H1 (cell line): ENCODE measurements at regions not wholly inside any gene's neighbourhood (a gene's known extent, or its start where the extent isn't known, plus 50 kb on each side); places are given as distances from the start of the nearest gene placed in this dataset.

Source experiments
- CTCF ChIA-PET: fragments of 300-600 bp; sonication (Branson Sonifier 250); formaldehyde crosslinking; loops from one replicate; lab custom pipeline; 2021; ENCODE audit not compliant: partially characterized antibody; lab: Charles Lee
- POLR2A ChIA-PET: fragments of 300-600 bp; sonication (Branson Sonifier 250); formaldehyde crosslinking; loops from one replicate; lab custom pipeline; 2021; ENCODE audit warnings: inconsistent platforms; ENCODE audit not compliant: partially characterized antibody; lab: Charles Lee
- DNase-seq, 2 experiments: peaks; one replicate each; pipeline versions ENCODE4 v3.0.0 to v3.0.0-alpha.2; 2010 to 2022; ENCODE audit warnings: low spot score in 2 of 2, low read depth in 1 of 2, mixed read lengths in 1 of 2
- FAIRE-seq: peaks from 2 replicates; lab custom pipeline; 2011; peaks lifted over from hg19 to GRCh38; lab: Jason Lieb, UNC
- H2AFZ ChIP-seq: 2 replicates; pipeline ENCODE4 v1.8.1; 2012; ENCODE audit warnings: low read length, inconsistent platforms
- H2AK5ac ChIP-seq: 2 replicates; pipeline ENCODE4 v1.6.1; 2013; ENCODE audit warnings: low read depth, low read length
- H2BK120ac ChIP-seq: replicated peaks from 2 replicates; pipeline ENCODE3; 2013; ENCODE audit warnings: low read depth, low read length, inconsistent platforms
- H2BK12ac ChIP-seq: 2 replicates; pipeline ENCODE4 v1.6.1; 2013; ENCODE audit warnings: low read depth, low read length
- H2BK15ac ChIP-seq: 2 replicates; pipeline ENCODE4 v1.6.1; 2013; ENCODE audit warnings: low read length
- H2BK20ac ChIP-seq: 2 replicates; pipeline ENCODE4 v1.6.1; 2013; ENCODE audit warnings: low read length
- H2BK5ac ChIP-seq: 2 replicates; pipeline ENCODE4 v1.6.1; 2013; ENCODE audit warnings: low read depth, low read length
- H3K14ac ChIP-seq: 2 replicates; pipeline ENCODE4 v1.6.1; 2013; ENCODE audit warnings: inconsistent platforms; ENCODE audit not compliant: insufficient read length
- H3K18ac ChIP-seq: 2 replicates; pipeline ENCODE4 v1.6.1; 2013; ENCODE audit warnings: low read length; ENCODE audit errors: extremely low read depth
- H3K23ac ChIP-seq: 2 replicates; pipeline ENCODE4 v1.6.1; 2013; ENCODE audit warnings: inconsistent platforms; ENCODE audit not compliant: insufficient read length
- H3K23me2 ChIP-seq: 2 replicates; pipeline ENCODE4 v1.6.1; 2013; ENCODE audit warnings: low read depth, low read length
- H3K27ac ChIP-seq: 2 replicates; pipeline ENCODE4 v1.6.1; 2011; ENCODE audit warnings: low read depth, low read length, inconsistent platforms
- H3K27me3 ChIP-seq, 4 experiments: replicated peaks in 1 of 4; 1 replicate in 1 of 4; 2 replicates in 3 of 4; pipeline versions ENCODE4 v1.6.1 to v1.8.1; 2011 to 2013; ENCODE audit warnings: low read length in 3 of 4, mild to moderate bottlenecking in 3 of 4, inconsistent platforms in 2 of 4, mixed read lengths in 2 of 4, moderate library complexity in 1 of 4; ENCODE audit not compliant: control insufficient read depth in 3 of 4, insufficient read depth in 3 of 4; ENCODE audit errors: extremely low read depth in 1 of 4
- H3K36me3 ChIP-seq, 4 experiments: 2 replicates each; pipeline versions ENCODE4 v1.6.1 to v1.8.1; 2011 to 2013; ENCODE audit warnings: mild to moderate bottlenecking in 4 of 4, low read length in 3 of 4, moderate library complexity in 2 of 4, control low read depth in 1 of 4, inconsistent platforms in 1 of 4; ENCODE audit not compliant: insufficient read depth in 4 of 4, control insufficient read depth in 2 of 4
- H3K4ac ChIP-seq: replicated peaks from 2 replicates; pipeline ENCODE3; 2013; ENCODE audit warnings: low read length, low read depth, mixed read lengths, inconsistent platforms; ENCODE audit not compliant: insufficient read length
- H3K4me1 ChIP-seq, 4 experiments: replicated peaks in 1 of 4; 1 replicate in 1 of 4; 2 replicates in 3 of 4; pipeline versions ENCODE4 v1.6.1 to v1.8.1; 2011 to 2013; ENCODE audit warnings: low read length in 3 of 4, inconsistent platforms in 2 of 4, mixed read lengths in 1 of 4; ENCODE audit not compliant: insufficient read depth in 4 of 4, control insufficient read depth in 3 of 4
- H3K4me2 ChIP-seq, 2 experiments: 2 replicates each; pipeline versions ENCODE4 v1.6.1 to v1.8.1; 2011 to 2013; ENCODE audit warnings: low read depth in 2 of 2, low read length in 2 of 2, control low read depth in 1 of 2, inconsistent platforms in 1 of 2, mild to moderate bottlenecking in 1 of 2; ENCODE audit not compliant: insufficient read depth in 1 of 2
- H3K4me3 ChIP-seq, 4 experiments: fragments of 200-600, 300-600 bp in 1 of 4; sonication (generic), shearing (Covaris generic), sonication (Bioruptor Twin) in 1 of 4; 2 replicates each; pipeline versions ENCODE4 v1.5.1 to v1.8.1; 2011 to 2016; ENCODE audit warnings: low read length in 4 of 4, low read depth in 3 of 4, control low read depth in 2 of 4, inconsistent platforms in 2 of 4, mild to moderate bottlenecking in 2 of 4, mixed read lengths in 1 of 4, moderate library complexity in 1 of 4; ENCODE audit not compliant: insufficient read depth in 2 of 4; ENCODE audit errors: extremely low read depth in 1 of 4
- H3K56ac ChIP-seq: replicated peaks from 2 replicates; pipeline ENCODE3; 2013; ENCODE audit warnings: low read depth, mild to moderate bottlenecking, mixed read lengths, low read length, inconsistent platforms; ENCODE audit not compliant: insufficient read length
- H3K79me1 ChIP-seq: 2 replicates; pipeline ENCODE4 v1.6.1; 2013; ENCODE audit warnings: low read depth, low read length, control low read depth
- H3K79me2 ChIP-seq, 2 experiments: 2 replicates each; pipeline versions ENCODE4 v1.6.1 to v1.8.1; 2012 to 2013; ENCODE audit warnings: low read length in 2 of 2, mild to moderate bottlenecking in 2 of 2, inconsistent platforms in 1 of 2; ENCODE audit not compliant: insufficient read depth in 2 of 2, control insufficient read depth in 1 of 2
- H3K9ac ChIP-seq, 4 experiments: replicated peaks in 1 of 4; 1 replicate in 1 of 4; 2 replicates in 3 of 4; pipeline versions ENCODE4 v1.6.1 to v1.8.1; 2011 to 2013; ENCODE audit warnings: low read depth in 3 of 4, low read length in 3 of 4, control low read depth in 2 of 4, mild to moderate bottlenecking in 2 of 4, moderate library complexity in 2 of 4, inconsistent platforms in 1 of 4; ENCODE audit errors: extremely low read depth in 1 of 4
- H3K9me3 ChIP-seq, 2 experiments: 2 replicates each; pipeline versions ENCODE4 v1.6.1 to v1.8.1; 2012 to 2013; ENCODE audit warnings: mild to moderate bottlenecking in 2 of 2, moderate library complexity in 2 of 2, control low read depth in 1 of 2, inconsistent platforms in 1 of 2, low read depth in 1 of 2, low read length in 1 of 2, mixed read lengths in 1 of 2; ENCODE audit not compliant: insufficient read depth in 2 of 2
- H4K20me1 ChIP-seq, 2 experiments: replicated peaks in 1 of 2; 2 replicates each; pipeline versions ENCODE3 to v1.8.1; 2011 to 2013; ENCODE audit warnings: inconsistent platforms in 2 of 2, low read length in 2 of 2, mild to moderate bottlenecking in 1 of 2; ENCODE audit not compliant: insufficient read depth in 2 of 2, control insufficient read depth in 1 of 2
- H4K5ac ChIP-seq: 2 replicates; pipeline ENCODE4 v1.6.1; 2013; ENCODE audit warnings: low read length, low read depth, mixed read lengths, inconsistent platforms; ENCODE audit not compliant: insufficient read length
- H4K8ac ChIP-seq: 2 replicates; pipeline ENCODE4 v1.8.0; 2013; ENCODE audit warnings: mild to moderate bottlenecking, moderate library complexity, low read length, inconsistent platforms; ENCODE audit not compliant: insufficient read depth; ENCODE audit errors: extremely low read depth
- H4K91ac ChIP-seq: replicated peaks from 2 replicates; pipeline ENCODE3; 2013; ENCODE audit warnings: low read length, mixed read lengths, inconsistent platforms; ENCODE audit not compliant: insufficient read length
- BACH1 ChIP-seq: IDR thresholded peaks from 2 replicates; pipeline ENCODE4 v1.6.1; 2012; ENCODE audit warnings: low read length, improper control_type of control experiment
- HDAC6 ChIP-seq: IDR thresholded peaks from one replicate; pipeline ENCODE4 v1.7.1; 2012; ENCODE audit warnings: low read depth, mild to moderate bottlenecking, inconsistent platforms, low read length, moderate library complexity
- JUND ChIP-seq: IDR thresholded peaks from 2 replicates; pipeline ENCODE4 v1.6.1; 2011; ENCODE audit warnings: mild to moderate bottlenecking, improper control_type of control experiment, low read length
- POLR2A ChIP-seq, 2 experiments: IDR thresholded peaks; 1 replicate in 1 of 2; 2 replicates in 1 of 2; pipeline ENCODE4 v1.6.1; 2011; ENCODE audit warnings: low read depth in 2 of 2, low read length in 2 of 2, mild to moderate bottlenecking in 2 of 2; ENCODE audit errors: control extremely low read depth in 1 of 2
- POLR2AphosphoS5 ChIP-seq: IDR thresholded peaks from 2 replicates; pipeline ENCODE4 v1.6.1; 2011; ENCODE audit warnings: low read depth, low read length
- RBBP5 ChIP-seq: IDR thresholded peaks from 2 replicates; pipeline ENCODE4 v1.7.1; 2012; ENCODE audit warnings: low read depth, mild to moderate bottlenecking, inconsistent platforms, low read length, moderate library complexity, borderline replicate concordance
- RNF2 ChIP-seq: fragments of 200-900, 300-1000 bp; sonication (generic); IDR thresholded peaks from 2 replicates; pipeline ENCODE4 v1.7.1; 2016; ENCODE audit warnings: borderline replicate concordance, low read depth, mild to moderate bottlenecking, antibody characterized with exemption, low read length; ENCODE audit not compliant: poor library complexity, severe bottlenecking; ENCODE audit errors: missing control alignments
- SIN3A ChIP-seq, 2 experiments: IDR thresholded peaks in 1 of 2; conservative IDR thresholded peaks in 1 of 2; 2 replicates each; pipeline ENCODE4 v1.6.1; 2011 to 2012; ENCODE audit warnings: low read length in 2 of 2, improper control_type of control experiment in 1 of 2, low read depth in 1 of 2, mild to moderate bottlenecking in 1 of 2
- SP1 ChIP-seq: IDR thresholded peaks from 2 replicates; pipeline ENCODE4 v1.6.1; 2011; ENCODE audit warnings: low read depth, low read length
- TBP ChIP-seq: IDR thresholded peaks from 2 replicates; pipeline ENCODE4 v1.6.1; 2011; ENCODE audit warnings: low read depth, low read length, improper control_type of control experiment
- YY1 ChIP-seq: IDR thresholded peaks from 2 replicates; pipeline ENCODE4 v1.6.1; 2011; ENCODE audit warnings: low read depth, mild to moderate bottlenecking, low read length
- WGBS, 2 experiments: shearing (Covaris generic) in 1 of 2; methylation state at CpG; one replicate each; pipeline versions ENCODE4 v1.1.6 to v1.1.7; 2013 to 2015; ENCODE audit warnings: low lambda C conversion rate in 2 of 2, mixed read lengths in 2 of 2, inconsistent platforms in 1 of 2, low coverage in 1 of 2, missing lambda C conversion rate in 1 of 2; ENCODE audit not compliant: insufficient replicate concordance in 2 of 2, insufficient coverage in 1 of 2, insufficient read length in 1 of 2; ENCODE audit errors: extremely low coverage in 1 of 2, missing lambda C conversion rate in 1 of 2; 5-methylcytosine and 5-hydroxymethylcytosine counted together
- TF ChIP-seq, protein P1 (sequence below): IDR thresholded peaks from 2 replicates; pipeline ENCODE4 v1.6.1; 2011; ENCODE audit warnings: low read length, improper control_type of control experiment

DNA sequence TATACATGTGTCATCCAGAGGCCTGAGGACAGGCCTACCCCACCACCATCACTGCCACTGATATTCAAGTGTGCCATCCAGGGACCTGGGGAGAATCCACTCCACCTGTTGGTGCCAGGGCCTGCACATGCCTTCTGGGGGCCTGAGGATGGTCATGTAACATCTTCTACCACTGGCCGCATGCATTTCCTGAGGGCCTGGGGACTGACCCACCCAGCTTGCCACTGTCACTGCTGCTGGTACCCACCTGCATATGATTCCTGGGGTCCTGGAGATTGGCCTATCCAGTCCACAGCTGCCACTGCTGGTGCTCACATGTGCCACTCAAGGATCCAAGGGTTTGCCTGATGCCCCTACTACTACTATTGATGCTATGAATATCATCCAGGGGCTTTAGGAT is 184.3 kb upstream of the SYNCRIP start:
- H3K4ac ChIP-seq, result no peak overlapping the region
- POLR2A ChIA-PET, result no interaction called here
- H2BK12ac ChIP-seq, result no peak overlapping the region
- FAIRE-seq, result no peak
- H3K9me3 ChIP-seq, result peaks cover 4 to 22% of the 10 kb centered on the region in 2 experiments; a peak in 2 of 4 replicates
- no peaks in the 10 kb centered on the region for H3K27me3 ChIP-seq
- no peak overlapping the region for H3K18ac ChIP-seq
- H3K9ac ChIP-seq, result no peak overlapping the region
- no peak overlapping the region for H4K5ac ChIP-seq
- H2BK20ac ChIP-seq, result no peak overlapping the region
- H3K4me2 ChIP-seq, result no peak overlapping the region
- no peak overlapping the region for H2BK15ac ChIP-seq
- CTCF ChIA-PET, result no interaction called here
- no peaks in the 10 kb centered on the region for H3K79me1 ChIP-seq
- no peak overlapping the region for H2AK5ac ChIP-seq
- no peak overlapping the region for H3K27ac ChIP-seq
- no peaks in the 10 kb centered on the region for H3K36me3 ChIP-seq
- H3K4me1 ChIP-seq, result no peaks in the 10 kb centered on the region
- no peak overlapping the region for H2BK120ac ChIP-seq
- no peak overlapping the region for H4K8ac ChIP-seq
- H2AFZ ChIP-seq, result no peak overlapping the region
- H3K23ac ChIP-seq, result no peak overlapping the region
- H3K14ac ChIP-seq, result no peak overlapping the region
- no peak overlapping the region for H3K4me3 ChIP-seq
- no peak for DNase-seq
- 80% methylated on average over 1 of the region's 1 CpG; no CpG with 5 or more reads in 1 of the 2 experiments for WGBS, 2 experiments
- H3K56ac ChIP-seq, result no peak overlapping the region
- H3K79me2 ChIP-seq, result no peaks in the 10 kb centered on the region
- H4K20me1 ChIP-seq, result no peaks in the 10 kb centered on the region
- H4K91ac ChIP-seq, result no peak overlapping the region
- H2BK5ac ChIP-seq, result no peak overlapping the region
- H3K23me2 ChIP-seq, result no peaks in the 10 kb centered on the region
- TF ChIP-seq HDAC6, result no peak
- TF ChIP-seq, protein P1, sequence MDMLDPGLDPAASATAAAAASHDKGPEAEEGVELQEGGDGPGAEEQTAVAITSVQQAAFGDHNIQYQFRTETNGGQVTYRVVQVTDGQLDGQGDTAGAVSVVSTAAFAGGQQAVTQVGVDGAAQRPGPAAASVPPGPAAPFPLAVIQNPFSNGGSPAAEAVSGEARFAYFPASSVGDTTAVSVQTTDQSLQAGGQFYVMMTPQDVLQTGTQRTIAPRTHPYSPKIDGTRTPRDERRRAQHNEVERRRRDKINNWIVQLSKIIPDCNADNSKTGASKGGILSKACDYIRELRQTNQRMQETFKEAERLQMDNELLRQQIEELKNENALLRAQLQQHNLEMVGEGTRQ, result no peak
- TF ChIP-seq BACH1, result no peak
- no peak for TF ChIP-seq POLR2A (IDR thresholded peaks at IDR 0.05; ENCODE audit: control extremely low read depth in 1 of 2, low read depth in 2 of 2, low read length in 2 of 2)
- no peak for TF ChIP-seq JUND
- no peak for TF ChIP-seq RBBP5
- TF ChIP-seq TBP, result no peak
- TF ChIP-seq RNF2, result no peak
- TF ChIP-seq POLR2AphosphoS5, result no peak
- TF ChIP-seq SIN3A (conservative IDR thresholded peaks at IDR 0.05 in 1 of 2, IDR thresholded peaks at IDR 0.05 in 1 of 2; ENCODE audit: low read depth in 1 of 2, low read length in 2 of 2), result no peak
- no peak for TF ChIP-seq YY1
- TF ChIP-seq SP1, result no peak
